MCF 10A (cell line): ENCODE measurements at regions not wholly inside any gene's neighbourhood (a gene's known extent, or its start where the extent isn't known, plus 50 kb on each side); places are given as distances from the start of the nearest gene placed in this dataset.

Experiments used
- BruUV-seq: library from RNA; stranded (reverse); fragments of 400-500 nt; replicated peaks from 2 replicates; lab custom pipeline; 2021; lab: Mats Ljungman, UMichigan
- CTCF ChIA-PET: fragments of 300-600 bp; sonication (Branson Sonifier 250); formaldehyde crosslinking; extraction: SDS; loops from one replicate; lab custom pipeline; 2021; ENCODE audit warnings: antibody characterized with exemption, inconsistent platforms; lab: Yijun Ruan, JAX
- POLR2A ChIA-PET: fragments of 300-600, 350-650 bp; sonication (Branson Sonifier 250); formaldehyde crosslinking; extraction: SDS; loops from one replicate; lab custom pipeline; 2020; ENCODE audit warnings: antibody characterized with exemption, inconsistent platforms; lab: Yijun Ruan, JAX
- DNase-seq: peaks from one replicate; pipeline ENCODE4 v3.0.0-alpha.2; 2018; ENCODE audit not compliant: unreplicated experiment
- H3K27ac Mint-ChIP-seq: one replicate; pipeline ENCODE4 v1.8.0; 2022; ENCODE audit warnings: mild to moderate bottlenecking, low read depth, mixed read lengths; ENCODE audit not compliant: unreplicated experiment
- H3K27me3 Mint-ChIP-seq: one replicate; pipeline ENCODE4 v1.8.0; 2022; ENCODE audit warnings: mixed read lengths; ENCODE audit not compliant: insufficient read depth, unreplicated experiment
- H3K36me3 Mint-ChIP-seq: one replicate; pipeline ENCODE4 v1.8.0; 2022; ENCODE audit warnings: mild to moderate bottlenecking, moderate library complexity, mixed read lengths; ENCODE audit not compliant: insufficient read depth, unreplicated experiment
- H3K4me1 Mint-ChIP-seq: one replicate; pipeline ENCODE4 v1.8.0; 2022; ENCODE audit warnings: mixed read lengths; ENCODE audit not compliant: insufficient read depth, unreplicated experiment
- H3K4me3 Mint-ChIP-seq: one replicate; pipeline ENCODE4 v1.8.0; 2022; ENCODE audit warnings: mild to moderate bottlenecking, moderate library complexity, mixed read lengths; ENCODE audit not compliant: unreplicated experiment
- H3K9me3 Mint-ChIP-seq: one replicate; pipeline ENCODE4 v1.8.0; 2022; ENCODE audit warnings: mixed read lengths; ENCODE audit not compliant: unreplicated experiment
- intact Hi-C: fragments of 100-400 bp; cut with micrococcal nuclease; formaldehyde crosslinking; loops from 2 replicates; pipeline ENCODE4 v1.14.1; 2022
- TF ChIP-seq, protein P1 (sequence below): fragments of 200-600 bp; IDR thresholded peaks from one replicate; pipeline ENCODE4 v1.8.0; 2022; ENCODE audit warnings: antibody characterized with exemption, mild to moderate bottlenecking; ENCODE audit not compliant: unreplicated experiment

DNA sequence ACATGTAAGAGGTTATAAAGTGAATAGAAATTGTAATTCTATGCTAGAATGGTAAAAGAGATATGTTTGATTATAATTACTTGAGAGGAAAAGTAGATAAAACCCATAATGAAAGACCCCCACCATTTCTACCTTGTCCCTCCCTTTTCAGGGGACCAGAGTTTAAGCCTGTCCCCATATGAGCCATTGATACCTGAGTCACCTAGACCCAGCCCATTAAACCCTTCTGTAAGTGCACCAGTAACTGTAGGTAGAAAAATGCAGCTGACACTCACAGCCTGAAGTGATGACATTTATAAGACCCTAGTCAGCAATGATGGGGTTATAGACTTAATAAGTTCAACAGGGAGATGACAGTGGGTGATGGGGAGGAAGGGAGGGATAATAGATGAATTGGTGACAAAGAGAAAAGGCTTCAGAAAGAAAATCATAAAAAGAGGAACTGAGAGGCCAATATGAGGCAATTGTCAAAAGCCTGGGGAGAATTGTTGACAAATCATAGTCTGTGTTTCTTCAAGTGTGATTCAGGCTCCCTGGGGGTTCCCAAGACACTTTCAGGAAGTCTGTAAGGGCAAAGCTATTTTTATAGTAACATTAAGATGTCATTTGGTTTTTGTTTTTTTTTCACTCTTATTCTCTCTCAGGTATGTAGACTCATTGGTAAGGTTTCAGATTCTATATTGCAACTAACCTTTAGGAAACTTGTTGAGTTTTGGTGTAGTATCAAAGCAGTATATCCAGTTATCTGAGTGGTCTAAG is 544.2 kb downstream of the SATB2 start:
- H3K9me3 Mint-ChIP-seq, result no peaks in the 10 kb centered on the region
- no peak for DNase-seq
- H3K4me1 Mint-ChIP-seq, result no peaks in the 10 kb centered on the region
- no peak overlapping the region for H3K4me3 Mint-ChIP-seq
- ChIA-PET POLR2A (no interaction called here), CTCF (no interaction called here)
- H3K36me3 Mint-ChIP-seq, result no peaks in the 10 kb centered on the region
- no peak overlapping the region for H3K27ac Mint-ChIP-seq
- intact Hi-C loops, result no loop called here
- H3K27me3 Mint-ChIP-seq, result no peaks in the 10 kb centered on the region
- BruUV-seq, result no TSS peak
- TF ChIP-seq, protein P1, sequence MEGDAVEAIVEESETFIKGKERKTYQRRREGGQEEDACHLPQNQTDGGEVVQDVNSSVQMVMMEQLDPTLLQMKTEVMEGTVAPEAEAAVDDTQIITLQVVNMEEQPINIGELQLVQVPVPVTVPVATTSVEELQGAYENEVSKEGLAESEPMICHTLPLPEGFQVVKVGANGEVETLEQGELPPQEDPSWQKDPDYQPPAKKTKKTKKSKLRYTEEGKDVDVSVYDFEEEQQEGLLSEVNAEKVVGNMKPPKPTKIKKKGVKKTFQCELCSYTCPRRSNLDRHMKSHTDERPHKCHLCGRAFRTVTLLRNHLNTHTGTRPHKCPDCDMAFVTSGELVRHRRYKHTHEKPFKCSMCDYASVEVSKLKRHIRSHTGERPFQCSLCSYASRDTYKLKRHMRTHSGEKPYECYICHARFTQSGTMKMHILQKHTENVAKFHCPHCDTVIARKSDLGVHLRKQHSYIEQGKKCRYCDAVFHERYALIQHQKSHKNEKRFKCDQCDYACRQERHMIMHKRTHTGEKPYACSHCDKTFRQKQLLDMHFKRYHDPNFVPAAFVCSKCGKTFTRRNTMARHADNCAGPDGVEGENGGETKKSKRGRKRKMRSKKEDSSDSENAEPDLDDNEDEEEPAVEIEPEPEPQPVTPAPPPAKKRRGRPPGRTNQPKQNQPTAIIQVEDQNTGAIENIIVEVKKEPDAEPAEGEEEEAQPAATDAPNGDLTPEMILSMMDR, result no peak

DNA sequence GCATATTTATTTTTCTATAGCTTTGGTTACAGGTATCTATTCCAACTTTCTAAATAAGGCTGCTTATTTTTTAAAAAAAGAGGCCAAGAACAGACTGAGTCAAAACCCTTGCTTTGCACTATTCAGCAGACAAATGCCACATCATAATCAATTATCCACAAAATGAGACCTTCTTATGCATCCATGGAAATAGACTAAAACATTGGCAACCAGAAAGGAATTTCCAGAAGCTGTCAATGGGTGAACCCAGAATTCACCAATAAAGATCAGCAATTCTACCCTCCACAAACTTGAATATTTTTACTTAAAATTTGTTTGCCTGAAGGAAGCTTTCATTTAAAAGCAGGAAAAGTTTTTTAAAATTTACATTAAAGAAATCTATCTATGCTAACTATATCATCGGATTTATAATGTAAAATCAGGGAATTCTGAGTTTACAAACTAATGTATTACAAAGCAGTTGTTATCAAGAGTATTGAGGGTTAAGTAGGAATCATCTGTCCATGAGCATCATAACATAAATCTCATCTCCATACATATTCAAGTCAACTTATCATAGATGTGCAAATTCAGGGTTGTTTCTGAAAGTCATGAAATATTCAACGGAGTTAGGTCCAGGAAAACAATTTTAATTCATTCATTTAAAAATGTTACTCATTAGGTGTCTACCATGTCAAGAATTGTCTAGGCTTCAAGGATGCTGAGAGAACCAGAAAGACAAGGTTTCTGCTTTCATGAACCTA is 548.0 kb downstream of the SATB2 start:
- POLR2A ChIA-PET, result interaction anchor here (0.6 kb wide), 1 partner anchor 15 kb away, joined by 3 read pairs; no protein-coding TSS in a partner anchor
- Mint-ChIP-seq H3K36me3 (no peaks in the 10 kb centered on the region), H3K4me3 (no peak overlapping the region), H3K4me1 (no peaks in the 10 kb centered on the region), H3K27ac (no peak overlapping the region), H3K27me3 (peaks cover 20% of the 10 kb centered on the region), H3K9me3 (no peaks in the 10 kb centered on the region)
- DNase-seq, result no peak
- intact Hi-C loops, result no loop called here
- no TSS peak for BruUV-seq
- CTCF ChIA-PET, result no interaction called here
- TF ChIP-seq, protein P1, result no peak

DNA sequence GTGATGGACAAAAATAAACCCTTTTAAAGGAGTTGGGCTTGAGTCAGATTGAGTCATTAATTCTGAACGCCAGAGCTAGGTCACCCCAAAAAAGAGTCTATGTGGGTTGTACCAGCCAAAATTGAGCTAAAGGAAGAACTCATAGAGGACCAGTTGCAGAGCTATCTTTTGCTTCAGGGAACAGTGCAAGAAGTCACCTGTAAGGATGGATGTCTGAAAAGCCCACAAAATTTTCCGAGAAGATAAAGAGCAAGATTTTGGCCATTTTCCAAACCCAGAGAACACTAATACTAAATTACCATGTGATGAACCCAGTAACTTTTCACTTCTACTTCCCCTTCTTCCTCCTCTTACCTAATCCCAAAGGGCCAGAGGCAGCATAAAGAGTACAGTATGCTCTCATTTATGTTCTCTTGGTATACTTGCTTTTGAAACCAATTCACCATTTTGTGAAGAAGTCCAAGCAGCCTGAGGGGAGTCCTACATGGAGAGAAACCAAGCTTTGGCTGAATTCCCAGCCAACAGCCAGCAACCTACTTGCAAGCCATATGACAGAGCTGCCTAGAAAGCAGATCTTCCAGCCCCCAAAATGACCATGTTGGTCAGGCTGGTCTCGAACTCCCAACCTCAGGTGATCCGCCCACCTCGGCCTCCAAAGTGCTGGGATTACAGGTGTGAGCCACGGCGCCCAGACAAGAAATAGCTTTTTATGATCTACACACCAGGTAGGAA is 551.7 kb downstream of the SATB2 start:
- BruUV-seq, result no TSS peak
- TF ChIP-seq, protein P1, result no peak
- no peak for DNase-seq
- intact Hi-C loops, result no loop called here
- H3K27me3 Mint-ChIP-seq, result peaks cover 51% of the 10 kb centered on the region
- ChIA-PET CTCF (no interaction called here), POLR2A (no interaction called here)
- no peaks in the 10 kb centered on the region for H3K36me3 Mint-ChIP-seq
- no peak overlapping the region for H3K4me3 Mint-ChIP-seq
- no peak overlapping the region for H3K27ac Mint-ChIP-seq
- H3K4me1 Mint-ChIP-seq, result no peaks in the 10 kb centered on the region
- H3K9me3 Mint-ChIP-seq, result no peaks in the 10 kb centered on the region

DNA sequence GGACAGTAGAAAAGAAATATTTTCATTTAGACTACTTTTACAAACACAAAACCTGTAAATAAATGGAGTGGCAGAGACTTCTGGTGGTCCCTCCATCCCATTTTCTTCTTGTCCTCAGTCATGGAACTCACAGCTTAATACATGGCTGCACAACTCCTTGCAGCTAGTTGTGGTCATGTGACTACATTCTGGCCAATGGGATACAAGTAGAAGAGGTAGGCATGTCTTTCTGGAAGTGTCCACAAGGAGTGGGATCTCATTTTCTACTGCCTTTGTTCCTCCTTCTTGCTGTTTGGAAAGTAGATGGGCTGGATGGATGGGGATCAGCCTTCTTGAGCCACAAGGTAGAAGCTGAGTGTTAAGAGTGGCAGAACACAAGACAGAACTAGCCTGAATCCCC is 555.8 kb downstream of the SATB2 start:
- CTCF ChIA-PET, result no interaction called here
- BruUV-seq, result no TSS peak
- H3K4me1 Mint-ChIP-seq, result no peaks in the 10 kb centered on the region

More for the DNA sequence above, 555.8 kb downstream of the SATB2 start:
- DNase-seq, result peak; percentile 13
- Mint-ChIP-seq H3K27ac (no peak overlapping the region), H3K27me3 (peaks cover 46% of the 10 kb centered on the region), H3K36me3 (no peaks in the 10 kb centered on the region), H3K9me3 (no peaks in the 10 kb centered on the region), H3K4me3 (no peak overlapping the region)
- POLR2A ChIA-PET, result no interaction called here
- TF ChIP-seq, protein P1, result no peak
- intact Hi-C loops, result no loop called here
